ENCODE measurements at regions not wholly inside any gene's neighbourhood (a gene's known extent, or its start where the extent isn't known, plus 50 kb on each side); places are given as distances from the start of the nearest gene placed in this dataset.
A peak's percentile ranks its signal among the peaks of the same experiment; 100 is the strongest.

DNA sequence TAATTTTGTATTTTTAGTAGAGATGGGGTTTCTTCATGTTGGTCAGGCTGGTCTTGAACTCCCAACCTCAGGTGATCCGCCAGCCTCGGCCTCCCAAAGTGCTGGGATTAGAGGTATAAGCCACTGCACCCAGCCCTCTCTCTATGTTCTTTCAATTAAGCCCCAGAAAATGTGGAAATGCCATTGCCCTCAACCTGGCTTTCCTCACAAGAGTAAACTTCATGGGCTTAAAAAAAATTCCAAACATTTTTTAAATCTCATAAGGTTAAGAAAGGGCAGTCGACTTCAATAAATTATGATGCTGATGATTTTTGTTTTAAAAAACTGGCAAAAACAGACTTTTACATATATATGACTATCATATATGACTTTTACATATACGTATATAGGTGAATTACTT, 107.6 kb downstream of the TES start:
- TF ChIP-seq, protein P1, sequence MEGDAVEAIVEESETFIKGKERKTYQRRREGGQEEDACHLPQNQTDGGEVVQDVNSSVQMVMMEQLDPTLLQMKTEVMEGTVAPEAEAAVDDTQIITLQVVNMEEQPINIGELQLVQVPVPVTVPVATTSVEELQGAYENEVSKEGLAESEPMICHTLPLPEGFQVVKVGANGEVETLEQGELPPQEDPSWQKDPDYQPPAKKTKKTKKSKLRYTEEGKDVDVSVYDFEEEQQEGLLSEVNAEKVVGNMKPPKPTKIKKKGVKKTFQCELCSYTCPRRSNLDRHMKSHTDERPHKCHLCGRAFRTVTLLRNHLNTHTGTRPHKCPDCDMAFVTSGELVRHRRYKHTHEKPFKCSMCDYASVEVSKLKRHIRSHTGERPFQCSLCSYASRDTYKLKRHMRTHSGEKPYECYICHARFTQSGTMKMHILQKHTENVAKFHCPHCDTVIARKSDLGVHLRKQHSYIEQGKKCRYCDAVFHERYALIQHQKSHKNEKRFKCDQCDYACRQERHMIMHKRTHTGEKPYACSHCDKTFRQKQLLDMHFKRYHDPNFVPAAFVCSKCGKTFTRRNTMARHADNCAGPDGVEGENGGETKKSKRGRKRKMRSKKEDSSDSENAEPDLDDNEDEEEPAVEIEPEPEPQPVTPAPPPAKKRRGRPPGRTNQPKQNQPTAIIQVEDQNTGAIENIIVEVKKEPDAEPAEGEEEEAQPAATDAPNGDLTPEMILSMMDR (IDR thresholded peaks at IDR 0.05; ENCODE audit: insufficient read depth, low read depth, low read length), result no peak
- H3K4me3 ChIP-seq (ENCODE audit: low read depth, low read length), result no peak overlapping the region
- peak; percentile 49 for DNase-seq (ENCODE audit: low read depth)

- no peak for DNase-seq (ENCODE audit: low read depth)
- H3K4me3 ChIP-seq (ENCODE audit: low read depth, low read length), result no peak overlapping the region
These were observed 112.2 kb downstream of the TES start for GRCh38 chr7:116322541-116322940.

GRCh38 chr7:116324582-116324981, 114.2 kb downstream of the TES start:
- DNase-seq (ENCODE audit: low read depth), result no peak
- no peak overlapping the region for H3K4me3 ChIP-seq (ENCODE audit: low read depth, low read length)
- TF ChIP-seq, protein P1 (IDR thresholded peaks at IDR 0.05; ENCODE audit: insufficient read depth, low read depth, low read length), result no peak

More at GRCh38 chr7:116322541-116322940, 112.2 kb downstream of the TES start:
- TF ChIP-seq, protein P1 (IDR thresholded peaks at IDR 0.05; ENCODE audit: insufficient read depth, low read depth, low read length), result no peak

- H3K4me3 ChIP-seq (ENCODE audit: low read depth, low read length), result no peak overlapping the region
- TF ChIP-seq, protein P1 (IDR thresholded peaks at IDR 0.05; ENCODE audit: insufficient read depth, low read depth, low read length), result no peak
- DNase-seq (ENCODE audit: low read depth), result no peak
These were observed 115.2 kb downstream of the TES start for GRCh38 chr7:116325517-116325916.

- TF ChIP-seq, protein P1 (IDR thresholded peaks at IDR 0.05; ENCODE audit: insufficient read depth, low read depth, low read length), result no peak
- H3K4me3 ChIP-seq (ENCODE audit: low read depth, low read length), result no peak overlapping the region
- peak; percentile 47 for DNase-seq (ENCODE audit: low read depth)
These were observed 116.8 kb downstream of the TES start for GRCh38 chr7:116327135-116327534.

DNA sequence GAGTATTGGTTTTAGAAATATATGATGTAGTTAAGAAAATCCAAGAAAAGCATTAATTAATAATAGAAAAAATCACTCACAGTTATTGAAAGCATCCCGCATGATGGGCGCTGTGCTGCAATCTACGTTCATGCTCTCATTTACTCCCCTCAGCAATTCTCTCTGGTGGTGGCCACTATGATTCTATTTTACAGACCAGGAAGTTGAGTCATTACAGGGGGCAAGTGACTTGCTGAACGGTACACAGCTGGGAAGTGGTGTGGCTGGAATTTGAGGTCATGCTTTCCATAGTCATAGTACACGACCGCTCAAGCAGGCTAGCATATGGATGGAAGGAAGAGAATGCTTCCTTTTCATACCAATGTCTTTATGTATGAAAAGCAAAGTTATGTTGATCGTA, 117.4 kb downstream of the TES start:
- DNase-seq (ENCODE audit: low read depth), result peak; percentile 91
- H3K4me3 ChIP-seq (ENCODE audit: low read depth, low read length), result no peak overlapping the region
- TF ChIP-seq, protein P1 (IDR thresholded peaks at IDR 0.05; ENCODE audit: insufficient read depth, low read depth, low read length), result no peak

DNA sequence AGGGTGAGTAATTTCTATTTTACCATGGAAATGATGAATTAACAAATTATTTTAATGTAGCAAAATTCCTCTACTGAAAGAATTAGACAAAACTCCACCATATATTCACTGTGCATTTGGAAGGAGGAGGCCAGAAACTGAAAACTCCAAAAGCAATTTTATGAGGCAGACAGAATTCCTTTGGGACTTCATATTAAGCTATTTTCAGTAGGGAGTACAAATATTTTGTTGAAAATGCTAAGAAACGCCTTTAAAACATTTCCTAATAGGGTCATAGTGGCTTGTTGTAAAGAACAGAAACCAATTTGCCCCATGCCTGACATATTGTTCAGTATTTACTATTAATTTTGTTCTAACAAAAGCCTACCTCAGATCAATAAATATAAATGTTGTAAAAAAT, 117.8 kb downstream of the TES start:
- H3K4me3 ChIP-seq (ENCODE audit: low read depth, low read length), result no peak overlapping the region
- TF ChIP-seq, protein P1 (IDR thresholded peaks at IDR 0.05; ENCODE audit: insufficient read depth, low read depth, low read length), result no peak
- peak; percentile 52 for DNase-seq (ENCODE audit: low read depth)

All from fibroblast of villous mesenchyme (primary cell).